K562 (cell line): ENCODE measurements at regions not wholly inside any gene's neighbourhood (a gene's known extent, or its start where the extent isn't known, plus 50 kb on each side); places are given as distances from the start of the nearest gene placed in this dataset.

Experiments used
- ATAC-seq: fragments of 200-7000 bp; cut with Tn5 transposase; 3 replicates; pipeline ENCODE4 v1.9.1; 2020; ENCODE audit warnings: moderate library complexity
- BruUV-seq: library from RNA; stranded (reverse); fragments of 400-500 nt; replicated peaks from 2 replicates; lab custom pipeline; 2021; lab: Mats Ljungman, UMichigan
- CTCF ChIA-PET: fragments of 300-600 bp; formaldehyde crosslinking; extraction: SDS; loops from one replicate; lab custom pipeline; 2021; ENCODE audit warnings: low intra/inter-chr PET ratio; lab: Yijun Ruan, JAX
- POLR2A ChIA-PET: fragments of 300-600, 350-650 bp; sonication (Branson Sonifier 250); formaldehyde crosslinking; extraction: SDS; loops from one replicate; lab custom pipeline; 2021; ENCODE audit warnings: antibody characterized with exemption, inconsistent platforms; lab: Yijun Ruan, JAX
- DNase-seq, 4 experiments: peaks; one replicate each; pipeline versions ENCODE4 v3.0.0 to v3.0.0-alpha.2; 2011 to 2018; ENCODE audit warnings: low spot score in 3 of 4, mixed read lengths in 3 of 4; ENCODE audit errors: extremely low read depth in 1 of 4
- FAIRE-seq: peaks from 2 replicates; lab custom pipeline; 2011; peaks lifted over from hg19 to GRCh38; lab: Jason Lieb, UNC
- H2AFZ ChIP-seq: 2 replicates; pipeline ENCODE4 v1.6.0; 2011; ENCODE audit warnings: low read depth, low read length, control low read depth, inconsistent platforms
- H3K27ac ChIP-seq: fragments of 200-600 bp; 3 replicates; pipeline ENCODE4 v1.8.0; 2011; ENCODE audit warnings: low read depth, mild to moderate bottlenecking, control low read depth, inconsistent platforms, low read length, moderate library complexity, mixed read lengths; ENCODE audit errors: extremely low read depth
- H3K27me3 ChIP-seq, 2 experiments: fragments of 300-600 bp in 1 of 2; 2 replicates in 1 of 2; 3 replicates in 1 of 2; pipeline versions ENCODE4 v1.6.0 to v1.8.0; 2011; ENCODE audit warnings: inconsistent platforms in 2 of 2, low read length in 2 of 2, mild to moderate bottlenecking in 1 of 2, mixed read lengths in 1 of 2, moderate library complexity in 1 of 2; ENCODE audit not compliant: control insufficient read depth in 2 of 2, insufficient read depth in 2 of 2
- H3K36me3 ChIP-seq: fragments of 300-600 bp; 3 replicates; pipeline ENCODE4 v1.8.0; 2011; ENCODE audit warnings: mild to moderate bottlenecking, low read length, inconsistent platforms; ENCODE audit not compliant: control insufficient read depth, insufficient read depth
- H3K4me1 ChIP-seq, 2 experiments: fragments of 200-600 bp in 1 of 2; replicated peaks in 1 of 2; 2 replicates in 1 of 2; 3 replicates in 1 of 2; pipeline versions ENCODE4 v1.5.1 to v1.8.0; 2011; ENCODE audit warnings: inconsistent platforms in 2 of 2, low read length in 2 of 2, mild to moderate bottlenecking in 1 of 2, mixed read lengths in 1 of 2, moderate library complexity in 1 of 2; ENCODE audit not compliant: control insufficient read depth in 2 of 2, insufficient read depth in 2 of 2
- H3K4me2 ChIP-seq: 2 replicates; pipeline ENCODE4 v1.6.1; 2011; ENCODE audit warnings: low read length, control low read depth, inconsistent platforms, mixed read lengths; ENCODE audit not compliant: insufficient read depth
- H3K4me3 ChIP-seq: fragments of 200-600 bp; sonication (generic), shearing (Covaris generic); 2 replicates; pipeline ENCODE4 v1.5.1; 2016; ENCODE audit warnings: control low read depth, inconsistent platforms
- H3K79me2 ChIP-seq: fragments of 200-600 bp; 3 replicates; pipeline ENCODE4 v1.8.0; 2011; ENCODE audit warnings: low read length, inconsistent platforms; ENCODE audit not compliant: control insufficient read depth, insufficient read depth
- H3K9ac ChIP-seq, 2 experiments: 2 replicates each; pipeline versions ENCODE4 v1.6.0 to v1.6.1; 2011; ENCODE audit warnings: low read depth in 2 of 2, low read length in 2 of 2, control low read depth in 1 of 2, inconsistent platforms in 1 of 2, mild to moderate bottlenecking in 1 of 2, mixed read lengths in 1 of 2; ENCODE audit not compliant: insufficient read depth in 1 of 2
- H3K9me1 ChIP-seq: one replicate; pipeline ENCODE4 v1.6.0; 2011; ENCODE audit warnings: inconsistent platforms, mild to moderate bottlenecking, low read length, moderate library complexity; ENCODE audit not compliant: control insufficient read depth, insufficient read depth
- H3K9me3 ChIP-seq: replicated peaks from 2 replicates; pipeline ENCODE4 v1.5.1; 2011; ENCODE audit warnings: low read depth, low read length, inconsistent platforms; ENCODE audit not compliant: control insufficient read depth, insufficient read depth
- H4K20me1 ChIP-seq: replicated peaks from 2 replicates; pipeline ENCODE4 v1.6.1; 2011; ENCODE audit warnings: low read length, inconsistent platforms, mixed read lengths; ENCODE audit not compliant: control insufficient read depth, insufficient read depth
- ARHGAP35 ChIP-seq: fragments of 450-650 bp; IDR thresholded peaks from 2 replicates; pipeline ENCODE4 v1.6.1; 2018; ENCODE audit not compliant: partially characterized antibody
- DLX4 ChIP-seq: fragments of 250-450 bp; sonication (Bioruptor Pico); IDR thresholded peaks from 2 replicates; pipeline ENCODE4 v1.6.1; 2021; ENCODE audit warnings: mild to moderate bottlenecking
- EHMT2 ChIP-seq: fragments of 450-650 bp; IDR thresholded peaks from 2 replicates; pipeline ENCODE4 v1.6.1; 2018; ENCODE audit warnings: antibody characterized with exemption
- GTF2A2 ChIP-seq: IDR thresholded peaks from 2 replicates; pipeline ENCODE4 v1.6.1; 2016; ENCODE audit warnings: mild to moderate bottlenecking, missing genetic modification characterization, missing compliant biosample characterization
- HBP1 ChIP-seq: fragments of 450-650 bp; formaldehyde crosslinking; IDR thresholded peaks from 2 replicates; pipeline ENCODE4 v1.4.0; 2022; ENCODE audit warnings: missing genetic modification characterization
- NFIX ChIP-seq: fragments of 250-450 bp; sonication (Bioruptor Pico); IDR thresholded peaks from 2 replicates; pipeline ENCODE4 v1.4.0; 2020; ENCODE audit warnings: low read depth, mild to moderate bottlenecking, moderate library complexity
- PYGO2 ChIP-seq: fragments of 450-650 bp; IDR thresholded peaks from 2 replicates; pipeline ENCODE4 v1.6.1; 2016; ENCODE audit warnings: mild to moderate bottlenecking, missing genetic modification characterization, moderate library complexity, missing compliant biosample characterization
- RHOXF2B ChIP-seq: fragments of 250-450 bp; sonication (Bioruptor Pico); conservative IDR thresholded peaks from 2 replicates; pipeline ENCODE4 v1.5.1; 2021
- SMARCE1 ChIP-seq: fragments of 450-650 bp; IDR thresholded peaks from 2 replicates; pipeline ENCODE4 v1.7.1; 2016; ENCODE audit warnings: mild to moderate bottlenecking
- TRIM24 ChIP-seq, 2 experiments: fragments of 450-650 bp; IDR thresholded peaks; 2 replicates each; pipeline ENCODE4 v1.6.1; 2016
- TSHZ1 ChIP-seq: fragments of 250-450 bp; sonication (Bioruptor Pico); IDR thresholded peaks from 2 replicates; pipeline ENCODE4 v1.4.0; 2020; ENCODE audit warnings: mild to moderate bottlenecking, moderate library complexity
- ZBTB8A ChIP-seq: fragments of 450-650 bp; IDR thresholded peaks from 2 replicates; pipeline ENCODE4 v1.6.1; 2018; ENCODE audit warnings: mild to moderate bottlenecking, moderate library complexity; ENCODE audit not compliant: partially characterized antibody
- ZNF140 ChIP-seq: fragments of 250-450 bp; sonication (Bioruptor Pico); IDR thresholded peaks from 2 replicates; pipeline ENCODE4 v1.8.0; 2021; ENCODE audit warnings: moderate library complexity, mild to moderate bottlenecking, inconsistent platforms
- ZNF277 ChIP-seq: fragments of 250-450 bp; sonication (Bioruptor Pico); IDR thresholded peaks from 2 replicates; pipeline ENCODE4 v1.8.0; 2022; ENCODE audit warnings: inconsistent platforms, mild to moderate bottlenecking, moderate library complexity, borderline replicate concordance
- WGBS: fragments of 100-300 bp; shearing (Covaris generic); methylation state at CpG from one replicate; pipeline ENCODE4 v1.1.6; 2016; ENCODE audit warnings: low coverage, mixed read lengths; ENCODE audit not compliant: insufficient coverage; ENCODE audit errors: missing lambda C conversion rate; 5-methylcytosine and 5-hydroxymethylcytosine counted together
- in situ Hi-C: fragments of 300-500 bp; cut with MboI; formaldehyde crosslinking; loops from 4 replicates; pipeline ENCODE4 v1.15.0; 2018; ENCODE audit warnings: inconsistent platforms, mixed read lengths
- intact Hi-C: fragments of 100-400 bp; cut with micrococcal nuclease; formaldehyde crosslinking; loops from 2 replicates; pipeline ENCODE4 v1.14.2; 2022
- TF ChIP-seq, protein P1 (sequence below), 3 experiments: fragments of 200-800 bp in 1 of 3; sonication (Bioruptor generic) in 1 of 3; sonication (generic) in 1 of 3; formaldehyde crosslinking in 1 of 3; IDR thresholded peaks; 2 replicates each; pipeline versions ENCODE4 v1.6.1 to v1.8.0; 2016 to 2022; ENCODE audit warnings: mild to moderate bottlenecking in 2 of 3, missing compliant biosample characterization in 2 of 3, missing genetic modification characterization in 2 of 3, missing genetic modification reagents in 1 of 3

- no peaks in the 10 kb centered on the region for H4K20me1 ChIP-seq
- no TSS peak for BruUV-seq
- H3K36me3 ChIP-seq, result no peaks in the 10 kb centered on the region
- no peak overlapping the region for H3K4me2 ChIP-seq
- no peak overlapping the region for H3K9ac ChIP-seq
- ChIA-PET POLR2A (no interaction called here), CTCF (no interaction called here)
- no peaks in the 10 kb centered on the region for H3K27me3 ChIP-seq
- FAIRE-seq (no peak), ATAC-seq (no peak), DNase-seq (no peak)
- H2AFZ ChIP-seq, result no peak overlapping the region
- no peaks in the 10 kb centered on the region for H3K9me1 ChIP-seq
- H3K79me2 ChIP-seq, result no peaks in the 10 kb centered on the region
- in situ Hi-C loops, result no loop called here
- H3K9me3 ChIP-seq, result no peaks in the 10 kb centered on the region
- intact Hi-C loops, result no loop called here
- no peak overlapping the region for H3K27ac ChIP-seq
- WGBS, result 0% methylated on average over 4 of the region's 4 CpGs
- H3K4me1 ChIP-seq, result no peaks in the 10 kb centered on the region
- no peak overlapping the region for H3K4me3 ChIP-seq
- TF ChIP-seq HBP1 (CRISPR knock-in tag), result no peak
- no peak for TF ChIP-seq NFIX
- no peak for TF ChIP-seq ZBTB8A
- TF ChIP-seq ZNF277 (CRISPR knock-in tag), result no peak
- TF ChIP-seq ZNF140 (CRISPR knock-in tag), result no peak
- no peak for TF ChIP-seq TRIM24 (IDR thresholded peaks at IDR 0.05)
- no peak for TF ChIP-seq RHOXF2B (CRISPR knock-in tag)
- TF ChIP-seq SMARCE1, result no peak
- no peak for TF ChIP-seq DLX4
- no peak for TF ChIP-seq TSHZ1 (CRISPR knock-in tag)
- no peak for TF ChIP-seq PYGO2 (tag)
- no peak for TF ChIP-seq GTF2A2
- TF ChIP-seq EHMT2, result no peak
- no peak for TF ChIP-seq ARHGAP35
- TF ChIP-seq, protein P1, sequence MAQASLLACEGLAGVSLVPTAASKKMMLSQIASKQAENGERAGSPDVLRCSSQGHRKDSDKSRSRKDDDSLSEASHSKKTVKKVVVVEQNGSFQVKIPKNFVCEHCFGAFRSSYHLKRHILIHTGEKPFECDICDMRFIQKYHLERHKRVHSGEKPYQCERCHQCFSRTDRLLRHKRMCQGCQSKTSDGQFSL (CRISPR knock-in tag; IDR thresholded peaks at IDR 0.05), result no peak
- TF ChIP-seq, protein P1 (tag; IDR thresholded peaks at IDR 0.05), result no peak
Measured at GRCh38 chr20:39233755-39234154, 271.6 kb downstream of the DHX35 start.
